Fibroblast of lung (primary cell): ENCODE measurements at regions not wholly inside any gene's neighbourhood (a gene's known extent, or its start where the extent isn't known, plus 50 kb on each side); places are given as distances from the start of the nearest gene placed in this dataset.

Experiments used
- CTCF ChIP-seq, 2 donors: IDR thresholded peaks in 1 of 2; conservative IDR thresholded peaks in 1 of 2; 1 replicate in 1 of 2; 2 replicates in 1 of 2; pipeline ENCODE4 v1.5.1; 2011 to 2012; ENCODE audit warnings: low read length in 2 of 2, control low read depth in 1 of 2, inconsistent platforms in 1 of 2, low read depth in 1 of 2, mild to moderate bottlenecking in 1 of 2
- EZH2 ChIP-seq: IDR thresholded peaks from 2 replicates; pipeline ENCODE4 v1.5.1; 2012; ENCODE audit warnings: low read length, control low read depth, mild to moderate bottlenecking; ENCODE audit errors: missing control alignments

GRCh38 chr19:32168111-32168510 lies 177.3 kb upstream of the ZNF507 start:
- TF ChIP-seq CTCF (conservative IDR thresholded peaks at IDR 0.05 in 1 of 2, IDR thresholded peaks at IDR 0.05 in 1 of 2; ENCODE audit: low read depth in 1 of 2, low read length in 2 of 2) = no peak
- TF ChIP-seq EZH2 = no peak
